A673 (cell line): ENCODE measurements at regions not wholly inside any gene's neighbourhood (a gene's known extent, or its start where the extent isn't known, plus 50 kb on each side); places are given as distances from the start of the nearest gene placed in this dataset.

Source experiments
- BruUV-seq: library from RNA; stranded (reverse); fragments of 400-500 nt; replicated peaks from 2 replicates; lab custom pipeline; 2021; lab: Mats Ljungman, UMichigan
- CTCF ChIA-PET: fragments of 300-600 bp; sonication (Branson Sonifier 250); formaldehyde crosslinking; loops from one replicate; lab custom pipeline; 2022; ENCODE audit warnings: antibody characterized with exemption; lab: Charles Lee
- POLR2A ChIA-PET: fragments of 300-600 bp; sonication (Branson Sonifier 250); formaldehyde crosslinking; loops from one replicate; lab custom pipeline; 2022; ENCODE audit warnings: antibody characterized with exemption; ENCODE audit not compliant: low non-redundant PET; lab: Charles Lee
- DNase-seq: peaks from one replicate; pipeline ENCODE4 v3.0.0-alpha.2; 2015; ENCODE audit warnings: low spot score
- H3K27ac ChIP-seq: fragments of 200-600 bp; sonication (generic); 2 replicates; pipeline ENCODE4 v1.5.1; 2016; ENCODE audit warnings: mixed run types, low read depth, mild to moderate bottlenecking, mixed read lengths, antibody characterized with exemption, low read length; ENCODE audit not compliant: poor library complexity, severe bottlenecking
- H3K27me3 ChIP-seq: fragments of 200-600 bp; sonication (generic); replicated peaks from 2 replicates; pipeline ENCODE4 v1.6.1; 2017; ENCODE audit warnings: mixed run types, low read depth, mild to moderate bottlenecking, mixed read lengths, antibody characterized with exemption, low read length; ENCODE audit not compliant: insufficient read depth, poor library complexity
- H3K36me3 ChIP-seq: fragments of 200-600 bp; sonication (generic); 2 replicates; pipeline ENCODE4 v1.6.1; 2016; ENCODE audit warnings: mixed run types, mild to moderate bottlenecking, mixed read lengths, antibody characterized with exemption, low read length; ENCODE audit not compliant: insufficient read depth, poor library complexity, severe bottlenecking
- H3K4me1 ChIP-seq: fragments of 200-600 bp; sonication (generic); 2 replicates; pipeline ENCODE4 v1.6.1; 2017; ENCODE audit warnings: mixed run types, mild to moderate bottlenecking, mixed read lengths, antibody characterized with exemption, low read length; ENCODE audit not compliant: insufficient read depth, poor library complexity, severe bottlenecking
- H3K4me3 ChIP-seq: fragments of 200-600 bp; sonication (generic); 2 replicates; pipeline ENCODE4 v1.5.1; 2016; ENCODE audit warnings: low read depth, mixed run types, mild to moderate bottlenecking, mixed read lengths, low read length; ENCODE audit not compliant: poor library complexity, severe bottlenecking
- H3K9me3 ChIP-seq: fragments of 200-600 bp; sonication (generic); 2 replicates; pipeline ENCODE4 v1.6.1; 2016; ENCODE audit warnings: mixed run types, low read depth, mild to moderate bottlenecking, mixed read lengths, antibody characterized with exemption, low read length; ENCODE audit not compliant: poor library complexity, severe bottlenecking
- EZH2 ChIP-seq: fragments of 200-600 bp; sonication (generic); IDR thresholded peaks from 2 replicates; pipeline ENCODE4 v1.6.1; 2017; ENCODE audit warnings: borderline replicate concordance, low read depth, mild to moderate bottlenecking, mixed read lengths, antibody characterized with exemption, low read length; ENCODE audit not compliant: poor library complexity, severe bottlenecking
- intact Hi-C: fragments of 100-400 bp; cut with micrococcal nuclease; formaldehyde crosslinking; loops from one replicate; pipeline ENCODE4 v1.10.0; 2022; ENCODE audit not compliant: unreplicated experiment
- TF ChIP-seq, protein P1 (sequence below): fragments of 300-800, 200-600 bp; sonication (generic); conservative IDR thresholded peaks from 2 replicates; pipeline ENCODE4 v1.5.1; 2017; ENCODE audit warnings: low read depth, mild to moderate bottlenecking, antibody characterized with exemption, low read length, moderate library complexity, mixed read lengths

DNA sequence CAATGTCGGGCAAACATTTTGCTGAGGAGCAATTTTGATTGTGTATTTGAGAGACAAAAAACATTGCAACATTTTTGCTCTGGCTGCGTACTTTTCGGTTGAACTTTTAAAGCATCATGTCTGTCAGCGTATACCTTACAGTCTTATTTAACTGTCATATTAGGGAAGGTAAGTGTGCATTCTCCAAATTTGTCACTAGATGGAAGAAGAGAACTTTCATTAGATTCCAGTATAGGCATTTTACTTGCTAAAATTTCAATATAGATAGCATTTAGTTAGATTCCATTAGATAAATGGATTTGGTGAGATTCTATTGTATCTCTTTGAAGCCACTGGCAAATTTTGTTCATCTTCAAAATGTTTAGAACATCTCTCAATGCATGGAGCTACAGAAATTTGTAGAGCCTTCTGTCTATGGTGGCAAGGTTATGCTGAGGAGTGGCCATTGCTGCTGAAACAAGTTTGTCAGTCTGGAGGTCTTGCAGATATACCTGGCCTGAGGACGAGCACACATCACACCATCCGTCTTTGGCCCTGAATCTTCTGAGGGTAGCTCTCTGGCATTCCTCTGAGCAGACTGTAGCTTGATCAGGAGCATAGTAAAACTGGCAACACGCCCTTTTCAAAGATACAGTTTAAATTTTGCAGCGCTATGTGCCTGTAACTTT is 437.5 kb upstream of the MBL2 start:
- no peak for TF ChIP-seq EZH2
- TF ChIP-seq, protein P1, sequence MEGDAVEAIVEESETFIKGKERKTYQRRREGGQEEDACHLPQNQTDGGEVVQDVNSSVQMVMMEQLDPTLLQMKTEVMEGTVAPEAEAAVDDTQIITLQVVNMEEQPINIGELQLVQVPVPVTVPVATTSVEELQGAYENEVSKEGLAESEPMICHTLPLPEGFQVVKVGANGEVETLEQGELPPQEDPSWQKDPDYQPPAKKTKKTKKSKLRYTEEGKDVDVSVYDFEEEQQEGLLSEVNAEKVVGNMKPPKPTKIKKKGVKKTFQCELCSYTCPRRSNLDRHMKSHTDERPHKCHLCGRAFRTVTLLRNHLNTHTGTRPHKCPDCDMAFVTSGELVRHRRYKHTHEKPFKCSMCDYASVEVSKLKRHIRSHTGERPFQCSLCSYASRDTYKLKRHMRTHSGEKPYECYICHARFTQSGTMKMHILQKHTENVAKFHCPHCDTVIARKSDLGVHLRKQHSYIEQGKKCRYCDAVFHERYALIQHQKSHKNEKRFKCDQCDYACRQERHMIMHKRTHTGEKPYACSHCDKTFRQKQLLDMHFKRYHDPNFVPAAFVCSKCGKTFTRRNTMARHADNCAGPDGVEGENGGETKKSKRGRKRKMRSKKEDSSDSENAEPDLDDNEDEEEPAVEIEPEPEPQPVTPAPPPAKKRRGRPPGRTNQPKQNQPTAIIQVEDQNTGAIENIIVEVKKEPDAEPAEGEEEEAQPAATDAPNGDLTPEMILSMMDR, result no peak
- Histone ChIP-seq H3K27me3 (no peaks in the 10 kb centered on the region), H3K4me1 (no peaks in the 10 kb centered on the region), H3K27ac (no peak overlapping the region), H3K36me3 (no peaks in the 10 kb centered on the region), H3K4me3 (no peak overlapping the region), H3K9me3 (peaks cover 4% of the 10 kb centered on the region)
- no TSS peak for BruUV-seq
- ChIA-PET CTCF (no interaction called here), POLR2A (no interaction called here)
- peak; percentile 2 for DNase-seq
- intact Hi-C loops, result no loop called here

DNA sequence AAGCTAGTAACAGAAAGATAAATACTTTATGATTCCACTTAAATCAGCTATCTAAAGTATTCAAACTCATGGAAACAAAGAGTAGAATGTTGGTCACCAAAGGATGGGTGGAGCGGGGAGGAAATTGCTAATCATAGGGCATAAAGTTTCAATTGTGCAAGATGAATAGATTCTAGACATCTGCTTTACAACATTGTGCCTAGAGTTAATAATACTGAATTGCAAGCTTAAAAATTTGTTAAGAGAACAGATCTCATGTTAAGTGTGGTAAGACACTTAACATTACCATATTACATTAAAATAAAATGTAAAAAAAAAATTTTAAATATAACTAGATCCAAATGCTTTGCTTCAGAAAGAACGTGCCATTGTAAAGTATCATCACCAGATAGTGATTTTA is 411.1 kb upstream of the MBL2 start:
- ChIA-PET POLR2A (no interaction called here), CTCF (no interaction called here)
- no peak overlapping the region for H3K27ac ChIP-seq
- peaks cover 21% of the 10 kb centered on the region for H3K9me3 ChIP-seq
- intact Hi-C loops, result no loop called here
- no peaks in the 10 kb centered on the region for H3K36me3 ChIP-seq
- no peaks in the 10 kb centered on the region for H3K27me3 ChIP-seq
- H3K4me1 ChIP-seq, result no peaks in the 10 kb centered on the region
- TF ChIP-seq, protein P1, result no peak
- no peak for TF ChIP-seq EZH2
- no TSS peak for BruUV-seq
- no peak for DNase-seq
- no peak overlapping the region for H3K4me3 ChIP-seq

DNA sequence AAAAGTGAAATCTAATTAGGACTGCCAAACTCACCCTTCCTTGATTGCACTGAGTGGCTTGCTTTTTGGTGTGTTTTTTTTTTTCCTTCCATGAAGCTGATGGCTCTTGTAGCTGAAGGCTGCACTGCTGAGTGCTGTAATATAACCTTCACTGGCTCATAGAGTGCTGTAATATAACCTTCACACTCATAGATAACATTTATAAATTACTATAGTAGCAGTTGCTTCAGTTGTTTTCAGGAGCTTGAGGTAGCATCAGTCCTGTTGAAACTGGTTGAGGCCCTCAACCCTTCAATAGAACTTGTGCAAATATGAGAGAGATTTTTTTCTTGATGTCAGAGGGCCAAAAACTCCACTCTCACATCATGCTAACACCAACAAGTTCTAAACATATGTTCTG is 404.9 kb upstream of the MBL2 start:
- ChIA-PET POLR2A (no interaction called here), CTCF (no interaction called here)
- no peak for TF ChIP-seq EZH2
- TF ChIP-seq, protein P1, result no peak
- no peaks in the 10 kb centered on the region for H3K36me3 ChIP-seq
- no peak for DNase-seq
- BruUV-seq, result no TSS peak
- no peak overlapping the region for H3K4me3 ChIP-seq
- intact Hi-C loops, result no loop called here
- peaks cover 13% of the 10 kb centered on the region for H3K9me3 ChIP-seq
- H3K27me3 ChIP-seq, result no peaks in the 10 kb centered on the region
- H3K4me1 ChIP-seq, result no peaks in the 10 kb centered on the region
- no peak overlapping the region for H3K27ac ChIP-seq
